ENCODE measurements at regions not wholly inside any gene's neighbourhood (a gene's known extent, or its start where the extent isn't known, plus 50 kb on each side); places are given as distances from the start of the nearest gene placed in this dataset.

DNA sequence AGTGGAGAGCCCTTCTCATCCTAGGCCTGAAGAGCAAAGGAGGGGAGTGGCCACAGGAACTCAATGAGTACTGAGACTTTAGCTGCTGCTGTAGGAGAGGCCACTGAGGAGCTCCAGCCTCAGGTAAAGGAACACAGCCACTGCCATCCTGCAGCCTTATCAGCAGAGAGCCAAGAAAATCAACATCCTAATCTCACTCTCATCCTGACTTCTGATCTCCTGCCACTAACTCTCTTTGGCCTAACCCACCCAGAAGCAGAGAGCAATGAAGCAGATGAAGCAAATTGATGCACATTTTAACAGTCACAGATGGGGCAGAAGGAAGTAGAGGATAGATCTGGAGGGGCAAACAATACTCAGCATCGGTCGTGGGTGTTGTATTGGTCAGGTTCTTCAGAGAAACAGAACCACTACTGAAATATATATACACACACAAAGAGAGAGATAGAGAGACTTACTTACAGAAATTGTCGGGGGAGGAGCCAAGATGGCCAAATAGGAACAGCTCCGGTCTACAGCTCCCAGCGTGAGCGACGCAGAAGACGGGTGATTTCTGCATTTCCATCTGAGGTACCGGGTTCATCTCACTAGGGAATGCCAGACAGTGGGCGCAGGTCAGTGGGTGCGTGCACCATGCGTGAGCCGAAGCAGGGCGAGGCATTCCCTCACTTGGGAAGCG, 297.6 kb downstream of the MTERF1 start (continued):
- TF ChIP-seq, protein P1, sequence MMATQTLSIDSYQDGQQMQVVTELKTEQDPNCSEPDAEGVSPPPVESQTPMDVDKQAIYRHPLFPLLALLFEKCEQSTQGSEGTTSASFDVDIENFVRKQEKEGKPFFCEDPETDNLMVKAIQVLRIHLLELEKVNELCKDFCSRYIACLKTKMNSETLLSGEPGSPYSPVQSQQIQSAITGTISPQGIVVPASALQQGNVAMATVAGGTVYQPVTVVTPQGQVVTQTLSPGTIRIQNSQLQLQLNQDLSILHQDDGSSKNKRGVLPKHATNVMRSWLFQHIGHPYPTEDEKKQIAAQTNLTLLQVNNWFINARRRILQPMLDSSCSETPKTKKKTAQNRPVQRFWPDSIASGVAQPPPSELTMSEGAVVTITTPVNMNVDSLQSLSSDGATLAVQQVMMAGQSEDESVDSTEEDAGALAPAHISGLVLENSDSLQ (IDR thresholded peaks at IDR 0.05) = no peak
- TF ChIP-seq STAT3 (IDR thresholded peaks at IDR 0.05; ENCODE audit: low read depth, low read length) = no peak
- TF ChIP-seq ZBTB33 (IDR thresholded peaks at IDR 0.05) = no peak
- TF ChIP-seq NR2C2 (IDR thresholded peaks at IDR 0.05; ENCODE audit: borderline replicate concordance, control insufficient read depth, insufficient read length, low read depth) = no peak
- no peak for TF ChIP-seq EZH2 (IDR thresholded peaks at IDR 0.05; ENCODE audit: borderline replicate concordance, control insufficient read depth, low read depth, low read length)

DNA sequence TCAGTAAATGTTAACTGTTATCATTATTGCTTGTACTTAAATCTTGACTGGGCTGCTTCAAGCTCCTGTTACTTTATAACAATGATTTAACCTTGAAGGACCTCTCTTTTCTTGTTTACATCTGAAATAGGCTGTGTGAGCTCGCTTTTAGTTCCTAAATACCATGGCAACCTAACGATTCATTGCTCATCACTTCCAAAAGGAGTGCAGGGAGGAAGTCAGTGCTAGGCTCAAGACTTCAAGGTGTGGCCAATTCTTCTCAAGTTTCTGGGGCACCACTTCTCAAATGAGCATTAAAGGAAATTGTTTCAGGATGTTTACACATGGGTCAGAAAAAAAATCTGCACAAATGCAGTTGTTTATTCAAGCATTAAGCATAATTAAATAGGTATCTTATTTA, 284.2 kb downstream of the MTERF1 start:
- RAD21 ChIA-PET (ENCODE audit: unreplicated experiment) = no interaction called here
- intact Hi-C loops (cut with micrococcal nuclease; ENCODE audit: unreplicated experiment) = no loop called here
- TF ChIP-seq SIN3A (IDR thresholded peaks at IDR 0.05; ENCODE audit: low read depth, low read length) (no peak), WRNIP1 (IDR thresholded peaks at IDR 0.05; ENCODE audit: borderline replicate concordance, low read depth, low read length) (no peak), NR2C1 (IDR thresholded peaks at IDR 0.05) (no peak), MLLT1 (IDR thresholded peaks at IDR 0.05) (no peak), SUPT20H (IDR thresholded peaks at IDR 0.05; ENCODE audit: borderline replicate concordance, control insufficient read depth, low read depth, low read length) (no peak), MYC (IDR thresholded peaks at IDR 0.05; ENCODE audit: insufficient read depth, insufficient read length, insufficient replicate concordance, low read length, severe bottlenecking) (no peak), ESRRA (IDR thresholded peaks at IDR 0.05; ENCODE audit: low read length) (no peak), SRF (IDR thresholded peaks at IDR 0.05; ENCODE audit: low read depth in 2 of 2, low read length in 2 of 2) (no peak), MEF2A (IDR thresholded peaks at IDR 0.05; ENCODE audit: insufficient read depth, low read depth, low read length) (no peak)
- TF ChIP-seq, protein P2, sequence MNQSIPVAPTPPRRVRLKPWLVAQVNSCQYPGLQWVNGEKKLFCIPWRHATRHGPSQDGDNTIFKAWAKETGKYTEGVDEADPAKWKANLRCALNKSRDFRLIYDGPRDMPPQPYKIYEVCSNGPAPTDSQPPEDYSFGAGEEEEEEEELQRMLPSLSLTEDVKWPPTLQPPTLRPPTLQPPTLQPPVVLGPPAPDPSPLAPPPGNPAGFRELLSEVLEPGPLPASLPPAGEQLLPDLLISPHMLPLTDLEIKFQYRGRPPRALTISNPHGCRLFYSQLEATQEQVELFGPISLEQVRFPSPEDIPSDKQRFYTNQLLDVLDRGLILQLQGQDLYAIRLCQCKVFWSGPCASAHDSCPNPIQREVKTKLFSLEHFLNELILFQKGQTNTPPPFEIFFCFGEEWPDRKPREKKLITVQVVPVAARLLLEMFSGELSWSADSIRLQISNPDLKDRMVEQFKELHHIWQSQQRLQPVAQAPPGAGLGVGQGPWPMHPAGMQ (IDR thresholded peaks at IDR 0.05; ENCODE audit: borderline replicate concordance) = no peak

More for the DNA sequence above, 284.2 kb downstream of the MTERF1 start:
- Histone ChIP-seq H3K36me3 (ENCODE audit: control insufficient read depth in 2 of 2, insufficient read depth in 2 of 2, low read length in 1 of 2) (no peaks in the 10 kb centered on the region), H4K20me1 (ENCODE audit: control insufficient read depth, insufficient read depth) (no peaks in the 10 kb centered on the region), H3K4me3 (no peak overlapping the region), H3K79me2 (ENCODE audit: control insufficient read depth, insufficient read depth, low read length) (no peaks in the 10 kb centered on the region), H3K9me3 (replicated peaks; ENCODE audit: control insufficient read depth, insufficient read depth, low read length) (no peaks in the 10 kb centered on the region), H3K9ac (ENCODE audit: control insufficient read depth, insufficient read depth, low read length) (no peak overlapping the region), H2AFZ (ENCODE audit: control insufficient read depth, low read depth, low read length) (no peak overlapping the region), H3K27ac (ENCODE audit: control insufficient read depth, insufficient read depth) (no peak overlapping the region), H3K27me3 (replicated peaks in 1 of 2; ENCODE audit: control insufficient read depth in 2 of 2, insufficient read depth in 2 of 2, low read length in 1 of 2) (no peaks in the 10 kb centered on the region), H3K4me1 (ENCODE audit: control insufficient read depth, insufficient read depth, low read length) (no peaks in the 10 kb centered on the region), H3K4me2 (ENCODE audit: control insufficient read depth, insufficient read depth) (no peak overlapping the region)
- CTCF ChIA-PET = no interaction called here
- 0% methylated on average over 2 of the region's 2 CpGs for WGBS (ENCODE audit: insufficient coverage, insufficient replicate concordance, low lambda C conversion rate, missing lambda C conversion rate)
- in situ Hi-C loops (cut with MboI) = no loop called here
- SMC1A ChIA-PET (ENCODE audit: uncharacterized antibody, unreplicated experiment) = interaction anchor here (1.0 kb wide), 1 partner anchor 160 kb away, joined by 3 read pairs; no protein-coding TSS in a partner anchor
- DNase-seq (ENCODE audit: low read depth, low spot score) = no peak
- no peak for ATAC-seq
- FAIRE-seq = no peak
- POLR2A ChIA-PET = no interaction called here
- no TSS peak for BruUV-seq (replicated peaks)
